ENCODE measurements at regions not wholly inside any gene's neighbourhood (a gene's known extent, or its start where the extent isn't known, plus 50 kb on each side); places are given as distances from the start of the nearest gene placed in this dataset.

- Mint-ChIP-seq H3K9me3 (no peaks in the 10 kb centered on the region), H3K27ac (no peak overlapping the region), H3K4me1 (ENCODE audit: low read depth) (no peaks in the 10 kb centered on the region), H3K4me3 (no peak overlapping the region), H3K36me3 (ENCODE audit: low read depth) (no peaks in the 10 kb centered on the region), H3K27me3 (no peaks in the 10 kb centered on the region)
- POLR2A ChIA-PET: no interaction called here
- ATAC-seq (no peak), DNase-seq (no peak)
- CTCF ChIA-PET: no interaction called here
- intact Hi-C loops (cut with micrococcal nuclease): no loop called here
- TF ChIP-seq, protein P1, sequence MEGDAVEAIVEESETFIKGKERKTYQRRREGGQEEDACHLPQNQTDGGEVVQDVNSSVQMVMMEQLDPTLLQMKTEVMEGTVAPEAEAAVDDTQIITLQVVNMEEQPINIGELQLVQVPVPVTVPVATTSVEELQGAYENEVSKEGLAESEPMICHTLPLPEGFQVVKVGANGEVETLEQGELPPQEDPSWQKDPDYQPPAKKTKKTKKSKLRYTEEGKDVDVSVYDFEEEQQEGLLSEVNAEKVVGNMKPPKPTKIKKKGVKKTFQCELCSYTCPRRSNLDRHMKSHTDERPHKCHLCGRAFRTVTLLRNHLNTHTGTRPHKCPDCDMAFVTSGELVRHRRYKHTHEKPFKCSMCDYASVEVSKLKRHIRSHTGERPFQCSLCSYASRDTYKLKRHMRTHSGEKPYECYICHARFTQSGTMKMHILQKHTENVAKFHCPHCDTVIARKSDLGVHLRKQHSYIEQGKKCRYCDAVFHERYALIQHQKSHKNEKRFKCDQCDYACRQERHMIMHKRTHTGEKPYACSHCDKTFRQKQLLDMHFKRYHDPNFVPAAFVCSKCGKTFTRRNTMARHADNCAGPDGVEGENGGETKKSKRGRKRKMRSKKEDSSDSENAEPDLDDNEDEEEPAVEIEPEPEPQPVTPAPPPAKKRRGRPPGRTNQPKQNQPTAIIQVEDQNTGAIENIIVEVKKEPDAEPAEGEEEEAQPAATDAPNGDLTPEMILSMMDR (IDR thresholded peaks at IDR 0.05): no peak
These were observed 189.1 kb downstream of the SLC7A11 start for GRCh38 chr4:138052806-138053632.

GRCh38 chr4:138051157-138051556 lies 191.0 kb downstream of the SLC7A11 start:
- Mint-ChIP-seq H3K27ac (no peak overlapping the region), H3K4me1 (ENCODE audit: low read depth) (no peaks in the 10 kb centered on the region), H3K4me3 (no peak overlapping the region), H3K9me3 (no peaks in the 10 kb centered on the region), H3K36me3 (ENCODE audit: low read depth) (no peaks in the 10 kb centered on the region), H3K27me3 (no peaks in the 10 kb centered on the region)
- TF ChIP-seq, protein P1 (IDR thresholded peaks at IDR 0.05): no peak
- no peak for ATAC-seq
- no peak for DNase-seq
- intact Hi-C loops (cut with micrococcal nuclease): no loop called here
- ChIA-PET POLR2A (no interaction called here), CTCF (no interaction called here)

DNA sequence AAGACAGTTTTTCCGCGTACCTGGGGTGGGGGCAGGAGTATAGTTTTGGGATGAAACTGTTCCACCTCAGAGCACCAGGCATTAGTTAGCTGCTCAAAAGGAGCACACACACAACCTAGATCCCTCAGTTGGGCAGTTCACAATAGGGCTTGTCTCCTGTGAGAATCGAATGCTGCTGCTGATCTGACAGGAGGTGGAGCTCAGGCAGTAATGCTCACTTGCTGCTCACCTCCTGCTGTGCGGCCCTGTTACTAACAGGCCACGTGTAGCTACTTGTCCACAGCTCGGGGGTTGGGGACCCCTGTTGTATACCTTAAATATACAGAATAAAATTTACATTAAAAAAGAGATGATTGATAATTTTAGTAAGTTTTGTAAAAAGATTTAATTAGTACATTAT lies 191.5 kb downstream of the SLC7A11 start:
- Mint-ChIP-seq H3K9me3 (no peaks in the 10 kb centered on the region), H3K4me1 (ENCODE audit: low read depth) (no peaks in the 10 kb centered on the region), H3K36me3 (ENCODE audit: low read depth) (no peaks in the 10 kb centered on the region), H3K27ac (no peak overlapping the region), H3K27me3 (no peaks in the 10 kb centered on the region), H3K4me3 (no peak overlapping the region)
- intact Hi-C loops (cut with micrococcal nuclease): no loop called here
- POLR2A ChIA-PET: no interaction called here
- DNase-seq (no peak), ATAC-seq (no peak)
- TF ChIP-seq, protein P1 (IDR thresholded peaks at IDR 0.05): no peak
- CTCF ChIA-PET: no interaction called here

GRCh38 chr4:138049355-138049754 lies 192.8 kb downstream of the SLC7A11 start:
- Mint-ChIP-seq H3K27me3 (no peaks in the 10 kb centered on the region), H3K4me3 (no peak overlapping the region), H3K4me1 (ENCODE audit: low read depth) (no peaks in the 10 kb centered on the region), H3K9me3 (no peaks in the 10 kb centered on the region), H3K27ac (no peak overlapping the region), H3K36me3 (ENCODE audit: low read depth) (no peaks in the 10 kb centered on the region)
- DNase-seq (no peak), ATAC-seq (no peak)
- CTCF ChIA-PET: no interaction called here
- POLR2A ChIA-PET: no interaction called here
- TF ChIP-seq, protein P1 (IDR thresholded peaks at IDR 0.05): no peak
- intact Hi-C loops (cut with micrococcal nuclease): no loop called here

- POLR2A ChIA-PET: no interaction called here
- H3K36me3 Mint-ChIP-seq (ENCODE audit: low read depth): no peaks in the 10 kb centered on the region
- intact Hi-C loops (cut with micrococcal nuclease): no loop called here
- TF ChIP-seq, protein P1 (IDR thresholded peaks at IDR 0.05): no peak
- H3K4me1 Mint-ChIP-seq (ENCODE audit: low read depth): no peaks in the 10 kb centered on the region
- no peaks in the 10 kb centered on the region for H3K27me3 Mint-ChIP-seq
- no peaks in the 10 kb centered on the region for H3K9me3 Mint-ChIP-seq
- ATAC-seq: no peak
- DNase-seq: no peak
- no peak overlapping the region for H3K27ac Mint-ChIP-seq
- no peak overlapping the region for H3K4me3 Mint-ChIP-seq
- CTCF ChIA-PET: no interaction called here
These were observed 194.9 kb downstream of the SLC7A11 start for GRCh38 chr4:138047290-138047689.

Data from activated CD8-positive, alpha-beta T cell treated with anti-CD3 and anti-CD28 coated beads for 36 hours (primary cell).